PFSK-1 (cell line): ENCODE measurements at regions not wholly inside any gene's neighbourhood (a gene's known extent, or its start where the extent isn't known, plus 50 kb on each side); places are given as distances from the start of the nearest gene placed in this dataset.

Source experiments
- FOXP2 ChIP-seq: optimal IDR thresholded peaks from 2 replicates; pipeline ENCODE3; 2011; ENCODE audit warnings: borderline replicate concordance, control low read depth, inconsistent platforms; ENCODE audit not compliant: insufficient read depth; ENCODE audit errors: extremely low read length, extremely low read depth
- POLR2AphosphoS5 ChIP-seq: IDR thresholded peaks from 2 replicates; pipeline ENCODE4 v1.6.1; 2012; ENCODE audit warnings: low read depth, mild to moderate bottlenecking, control low read depth, low read length, moderate library complexity
- REST ChIP-seq, 2 experiments: IDR thresholded peaks; 2 replicates each; pipeline versions ENCODE4 v1.6.1 to v1.8.0; 2011 to 2012; ENCODE audit warnings: low read depth in 2 of 2, low read length in 2 of 2, control low read depth in 1 of 2, inconsistent platforms in 1 of 2, mild to moderate bottlenecking in 1 of 2, moderate library complexity in 1 of 2; ENCODE audit not compliant: insufficient read depth in 1 of 2
- SIN3A ChIP-seq: IDR thresholded peaks from 2 replicates; pipeline ENCODE4 v1.6.1; 2012; ENCODE audit warnings: mild to moderate bottlenecking, low read length, moderate library complexity, borderline replicate concordance; ENCODE audit not compliant: insufficient read depth
- TAF1 ChIP-seq: IDR thresholded peaks from 2 replicates; pipeline ENCODE4 v1.6.1; 2012; ENCODE audit warnings: low read length, control low read depth, borderline replicate concordance; ENCODE audit not compliant: insufficient read depth

- no peak for TF ChIP-seq TAF1
- no peak for TF ChIP-seq REST (IDR thresholded peaks at IDR 0.05; ENCODE audit: insufficient read depth in 1 of 2, low read depth in 2 of 2, low read length in 2 of 2)
- TF ChIP-seq POLR2AphosphoS5, result no peak
- no peak for TF ChIP-seq SIN3A
- TF ChIP-seq FOXP2, result no peak
These were observed 781.7 kb upstream of the GHITM start for GRCh38 chr10:83357627-83358026.
